Body of pancreas (tissue), 4 donors: ENCODE measurements at regions not wholly inside any gene's neighbourhood (a gene's known extent, or its start where the extent isn't known, plus 50 kb on each side); places are given as distances from the start of the nearest gene placed in this dataset.

Experiments
- ATAC-seq: fragments of 150-250 bp; one replicate; pipeline ENCODE4 v1.9.1; 2016
- DNase-seq, 4 donors: peaks; one replicate each; pipeline ENCODE4 v3.0.0-alpha.2; 2019
- H3K27ac ChIP-seq, 4 donors: fragments of 200-600 bp; sonication (generic); 1 replicate in 3 of 4; 2 replicates in 1 of 4; pipeline versions ENCODE4 v1.5.1 to v1.6.1; 2016 to 2019; ENCODE audit warnings: mild to moderate bottlenecking in 1 of 4, mixed read lengths in 1 of 4, moderate library complexity in 1 of 4
- H3K27me3 ChIP-seq, 2 donors: fragments of 200-600 bp; sonication (generic); one replicate each; pipeline ENCODE4 v1.6.0; 2016; ENCODE audit warnings: mild to moderate bottlenecking in 1 of 2
- H3K36me3 ChIP-seq, 2 donors: fragments of 200-600 bp; sonication (generic); replicated peaks in 1 of 2; 2 replicates each; pipeline ENCODE4 v1.5.1; 2016; ENCODE audit warnings: low read depth in 2 of 2; ENCODE audit not compliant: insufficient read depth in 1 of 2
- H3K4me1 ChIP-seq: fragments of 200-600 bp; sonication (generic); one replicate; pipeline ENCODE4 v1.6.0; 2016
- H3K4me3 ChIP-seq, 2 donors: fragments of 200-600 bp; sonication (generic); 1 replicate in 1 of 2; 2 replicates in 1 of 2; pipeline ENCODE4 v1.5.1; 2016 to 2019
- H3K9me3 ChIP-seq, 3 donors: fragments of 200-600 bp; sonication (generic); 1 replicate in 2 of 3; 2 replicates in 1 of 3; pipeline ENCODE4 v1.5.1; 2016
- POLR2A ChIP-seq, 3 donors: fragments of 450-650 bp; IDR thresholded peaks; one replicate each; pipeline ENCODE4 v1.6.1; 2016; ENCODE audit warnings: antibody characterized with exemption in 3 of 3, mild to moderate bottlenecking in 2 of 3
- WGBS, 2 donors: methylation state at CpG; one replicate each; pipeline ENCODE4 v1.1.5; 2017; 5-methylcytosine and 5-hydroxymethylcytosine counted together
- intact Hi-C: fragments of 100-400 bp; cut with DNase I; formaldehyde crosslinking; loops from one replicate; pipeline ENCODE4 v1.15.1; 2023
- TF ChIP-seq, protein P1 (sequence below), 7 experiments: fragments of 450-650 bp in 4 of 7; fragments of 200-600 bp in 3 of 7; sonication (generic) in 3 of 7; IDR thresholded peaks; one replicate each; pipeline ENCODE4 v1.5.1; 2016 to 2019; ENCODE audit warnings: antibody characterized with exemption in 7 of 7

GRCh38 chr2:155060896-155061295 lies 362.4 kb downstream of the KCNJ3 start:
- ATAC-seq (no peak), DNase-seq (no peak)
- TF ChIP-seq, protein P1, sequence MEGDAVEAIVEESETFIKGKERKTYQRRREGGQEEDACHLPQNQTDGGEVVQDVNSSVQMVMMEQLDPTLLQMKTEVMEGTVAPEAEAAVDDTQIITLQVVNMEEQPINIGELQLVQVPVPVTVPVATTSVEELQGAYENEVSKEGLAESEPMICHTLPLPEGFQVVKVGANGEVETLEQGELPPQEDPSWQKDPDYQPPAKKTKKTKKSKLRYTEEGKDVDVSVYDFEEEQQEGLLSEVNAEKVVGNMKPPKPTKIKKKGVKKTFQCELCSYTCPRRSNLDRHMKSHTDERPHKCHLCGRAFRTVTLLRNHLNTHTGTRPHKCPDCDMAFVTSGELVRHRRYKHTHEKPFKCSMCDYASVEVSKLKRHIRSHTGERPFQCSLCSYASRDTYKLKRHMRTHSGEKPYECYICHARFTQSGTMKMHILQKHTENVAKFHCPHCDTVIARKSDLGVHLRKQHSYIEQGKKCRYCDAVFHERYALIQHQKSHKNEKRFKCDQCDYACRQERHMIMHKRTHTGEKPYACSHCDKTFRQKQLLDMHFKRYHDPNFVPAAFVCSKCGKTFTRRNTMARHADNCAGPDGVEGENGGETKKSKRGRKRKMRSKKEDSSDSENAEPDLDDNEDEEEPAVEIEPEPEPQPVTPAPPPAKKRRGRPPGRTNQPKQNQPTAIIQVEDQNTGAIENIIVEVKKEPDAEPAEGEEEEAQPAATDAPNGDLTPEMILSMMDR (IDR thresholded peaks at IDR 0.05), result no peak
- no peak for TF ChIP-seq POLR2A (IDR thresholded peaks at IDR 0.05)
- H3K27me3 ChIP-seq, result no peaks in the 10 kb centered on the region
- no peak overlapping the region for H3K27ac ChIP-seq
- H3K36me3 ChIP-seq, result no peaks in the 10 kb centered on the region
- WGBS, 2 donors, result 83 to 88% methylated on average over 1 of the region's 1 CpG
- H3K9me3 ChIP-seq, result no peaks in the 10 kb centered on the region
- H3K4me3 ChIP-seq, result no peak overlapping the region
- intact Hi-C loops, result no loop called here
- H3K4me1 ChIP-seq, result peaks cover 12% of the 10 kb centered on the region

DNA sequence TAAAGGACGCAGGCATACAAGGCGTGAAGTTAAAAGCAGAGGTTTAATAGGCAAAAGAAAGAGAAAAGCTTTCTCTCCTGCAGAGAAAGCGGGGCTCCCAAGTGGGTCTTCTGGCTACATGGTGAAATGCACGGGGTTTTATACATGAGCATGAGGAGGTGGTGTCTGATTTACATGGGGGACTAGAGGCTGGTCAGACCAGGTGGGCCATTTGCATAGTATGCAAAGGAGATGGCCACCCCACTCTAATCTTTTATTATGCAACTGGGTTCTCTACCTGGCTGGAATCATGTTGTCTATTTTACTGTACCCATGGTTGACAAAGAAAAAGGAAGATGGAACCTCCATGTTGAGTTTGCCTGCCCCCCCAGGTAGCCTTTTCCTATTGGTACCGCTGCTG lies 356.2 kb downstream of the KCNJ3 start:
- WGBS, 2 donors, result 83 to 84% methylated on average over 5 of the region's 5 CpGs
- DNase-seq (no peak), ATAC-seq (no peak)
- TF ChIP-seq, protein P1 (IDR thresholded peaks at IDR 0.05), result no peak
- TF ChIP-seq POLR2A (IDR thresholded peaks at IDR 0.05), result no peak
- H3K4me3 ChIP-seq, result no peak overlapping the region
- H3K36me3 ChIP-seq, result no peaks in the 10 kb centered on the region
- H3K27ac ChIP-seq, result no peak overlapping the region
- H3K27me3 ChIP-seq, result no peaks in the 10 kb centered on the region
- H3K9me3 ChIP-seq, result no peaks in the 10 kb centered on the region
- intact Hi-C loops, result no loop called here
- no peaks in the 10 kb centered on the region for H3K4me1 ChIP-seq

- DNase-seq (no peak), ATAC-seq (no peak)
- TF ChIP-seq, protein P1 (IDR thresholded peaks at IDR 0.05), result no peak
- TF ChIP-seq POLR2A (IDR thresholded peaks at IDR 0.05), result no peak
- Histone ChIP-seq H3K4me1 (no peaks in the 10 kb centered on the region), H3K9me3 (no peaks in the 10 kb centered on the region), H3K27ac (no peak overlapping the region), H3K27me3 (no peaks in the 10 kb centered on the region), H3K36me3 (no peaks in the 10 kb centered on the region), H3K4me3 (no peak overlapping the region)
- intact Hi-C loops, result no loop called here
- 77 to 82% methylated on average over 4 of the region's 4 CpGs for WGBS, 2 donors
Observed at GRCh38 chr2:155043097-155043496, 344.6 kb downstream of the KCNJ3 start.

GRCh38 chr2:155035308-155035707 lies 336.8 kb downstream of the KCNJ3 start:
- no peak for TF ChIP-seq POLR2A (IDR thresholded peaks at IDR 0.05)
- TF ChIP-seq, protein P1 (IDR thresholded peaks at IDR 0.05), result no peak
- no peaks in the 10 kb centered on the region for H3K9me3 ChIP-seq
- DNase-seq (no peak), ATAC-seq (no peak)
- intact Hi-C loops, result no loop called here
- no peaks in the 10 kb centered on the region for H3K36me3 ChIP-seq
- H3K4me3 ChIP-seq, result no peak overlapping the region
- H3K27ac ChIP-seq, result no peak overlapping the region
- H3K4me1 ChIP-seq, result no peaks in the 10 kb centered on the region
- H3K27me3 ChIP-seq, result no peaks in the 10 kb centered on the region

DNA sequence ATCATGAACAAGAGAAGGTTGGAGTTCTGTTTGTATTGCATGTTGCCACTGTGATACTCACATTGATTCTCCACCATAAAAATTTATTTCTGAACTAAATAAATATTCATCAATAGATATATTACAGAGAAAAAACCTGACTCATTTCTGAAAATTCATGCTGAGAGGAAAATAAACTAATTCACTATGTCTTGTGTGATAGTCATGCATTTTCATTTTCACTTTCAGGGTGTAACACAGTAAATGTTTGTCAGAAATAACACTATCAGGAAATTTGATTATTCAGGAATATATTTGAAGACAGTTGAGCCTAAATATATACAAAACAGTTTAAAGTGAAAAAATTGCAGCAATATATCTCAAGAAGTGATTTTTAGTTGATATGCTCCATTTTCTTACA lies 335.2 kb downstream of the KCNJ3 start:
- ATAC-seq (no peak), DNase-seq (no peak)
- Histone ChIP-seq H3K27me3 (no peaks in the 10 kb centered on the region), H3K27ac (no peak overlapping the region), H3K4me3 (no peak overlapping the region), H3K9me3 (no peaks in the 10 kb centered on the region), H3K36me3 (no peaks in the 10 kb centered on the region), H3K4me1 (no peaks in the 10 kb centered on the region)
- intact Hi-C loops, result no loop called here
- TF ChIP-seq, protein P1 (IDR thresholded peaks at IDR 0.05), result no peak
- no peak for TF ChIP-seq POLR2A (IDR thresholded peaks at IDR 0.05)
